GM12874 (cell line): ENCODE measurements at regions not wholly inside any gene's neighbourhood (a gene's known extent, or its start where the extent isn't known, plus 50 kb on each side); places are given as distances from the start of the nearest gene placed in this dataset.

Source experiments
- TF ChIP-seq, protein P1 (sequence below): IDR thresholded peaks from 2 replicates; pipeline ENCODE4 v1.5.1; 2011; ENCODE audit warnings: low read depth, mild to moderate bottlenecking, control low read depth, low read length, moderate library complexity; ENCODE audit not compliant: insufficient read depth

DNA sequence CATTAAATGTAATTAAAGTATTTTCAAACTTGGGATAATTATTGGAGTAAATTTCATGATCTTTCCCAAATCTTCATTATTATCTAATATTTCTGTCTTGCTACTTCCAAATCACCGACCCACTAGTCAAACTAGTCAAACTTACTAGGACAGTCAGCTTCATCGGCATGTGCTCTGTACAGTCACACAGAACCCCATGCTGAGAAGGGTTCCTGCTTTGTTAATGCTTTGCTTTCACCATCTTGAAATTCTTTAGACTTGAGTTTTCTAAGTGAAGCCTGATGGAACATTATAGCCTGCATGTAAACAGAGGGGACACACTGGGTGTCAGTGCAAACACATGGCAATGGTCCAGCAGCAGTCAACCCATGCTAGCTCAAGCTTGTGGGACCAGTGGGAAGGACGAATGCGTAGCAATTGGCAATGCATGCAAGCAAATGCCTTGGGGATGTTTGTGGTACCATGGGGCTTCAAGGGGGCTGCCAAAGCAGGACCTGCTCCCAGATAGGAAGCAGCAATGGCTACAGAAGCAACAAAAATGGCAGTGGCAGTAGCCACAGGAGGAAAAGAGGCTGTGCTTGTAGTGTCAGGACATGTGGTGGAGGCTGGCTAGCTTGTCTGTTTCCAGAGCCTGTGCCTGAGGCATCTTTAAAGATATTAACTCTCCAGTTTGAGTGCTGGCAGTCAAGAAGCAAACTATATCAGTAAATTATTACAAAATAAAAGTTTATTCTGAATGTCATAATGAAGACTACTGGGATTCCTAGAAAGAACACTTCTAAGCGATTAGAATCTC lies 441.1 kb upstream of the SEMA3D start:
- TF ChIP-seq, protein P1, sequence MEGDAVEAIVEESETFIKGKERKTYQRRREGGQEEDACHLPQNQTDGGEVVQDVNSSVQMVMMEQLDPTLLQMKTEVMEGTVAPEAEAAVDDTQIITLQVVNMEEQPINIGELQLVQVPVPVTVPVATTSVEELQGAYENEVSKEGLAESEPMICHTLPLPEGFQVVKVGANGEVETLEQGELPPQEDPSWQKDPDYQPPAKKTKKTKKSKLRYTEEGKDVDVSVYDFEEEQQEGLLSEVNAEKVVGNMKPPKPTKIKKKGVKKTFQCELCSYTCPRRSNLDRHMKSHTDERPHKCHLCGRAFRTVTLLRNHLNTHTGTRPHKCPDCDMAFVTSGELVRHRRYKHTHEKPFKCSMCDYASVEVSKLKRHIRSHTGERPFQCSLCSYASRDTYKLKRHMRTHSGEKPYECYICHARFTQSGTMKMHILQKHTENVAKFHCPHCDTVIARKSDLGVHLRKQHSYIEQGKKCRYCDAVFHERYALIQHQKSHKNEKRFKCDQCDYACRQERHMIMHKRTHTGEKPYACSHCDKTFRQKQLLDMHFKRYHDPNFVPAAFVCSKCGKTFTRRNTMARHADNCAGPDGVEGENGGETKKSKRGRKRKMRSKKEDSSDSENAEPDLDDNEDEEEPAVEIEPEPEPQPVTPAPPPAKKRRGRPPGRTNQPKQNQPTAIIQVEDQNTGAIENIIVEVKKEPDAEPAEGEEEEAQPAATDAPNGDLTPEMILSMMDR = no peak

DNA sequence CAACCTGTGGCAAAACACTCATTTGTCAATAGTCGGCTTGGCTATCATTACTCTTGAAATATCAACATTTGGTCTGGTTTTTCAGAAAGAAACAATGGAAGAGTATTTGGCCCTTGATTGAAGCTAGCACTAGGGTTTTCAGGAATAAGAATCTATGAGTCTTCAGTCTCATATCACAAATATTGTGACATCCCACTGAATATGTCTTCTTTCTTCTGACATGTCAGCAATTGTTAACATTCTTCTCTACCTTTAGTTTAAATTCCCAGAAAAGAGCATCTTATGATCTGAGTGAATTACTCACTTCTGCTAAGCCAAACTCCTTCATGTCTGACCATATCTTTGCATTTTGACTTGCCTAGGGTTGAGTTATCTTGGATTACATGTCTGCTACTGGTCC lies 435.2 kb upstream of the SEMA3D start:
- TF ChIP-seq, protein P1 = no peak

DNA sequence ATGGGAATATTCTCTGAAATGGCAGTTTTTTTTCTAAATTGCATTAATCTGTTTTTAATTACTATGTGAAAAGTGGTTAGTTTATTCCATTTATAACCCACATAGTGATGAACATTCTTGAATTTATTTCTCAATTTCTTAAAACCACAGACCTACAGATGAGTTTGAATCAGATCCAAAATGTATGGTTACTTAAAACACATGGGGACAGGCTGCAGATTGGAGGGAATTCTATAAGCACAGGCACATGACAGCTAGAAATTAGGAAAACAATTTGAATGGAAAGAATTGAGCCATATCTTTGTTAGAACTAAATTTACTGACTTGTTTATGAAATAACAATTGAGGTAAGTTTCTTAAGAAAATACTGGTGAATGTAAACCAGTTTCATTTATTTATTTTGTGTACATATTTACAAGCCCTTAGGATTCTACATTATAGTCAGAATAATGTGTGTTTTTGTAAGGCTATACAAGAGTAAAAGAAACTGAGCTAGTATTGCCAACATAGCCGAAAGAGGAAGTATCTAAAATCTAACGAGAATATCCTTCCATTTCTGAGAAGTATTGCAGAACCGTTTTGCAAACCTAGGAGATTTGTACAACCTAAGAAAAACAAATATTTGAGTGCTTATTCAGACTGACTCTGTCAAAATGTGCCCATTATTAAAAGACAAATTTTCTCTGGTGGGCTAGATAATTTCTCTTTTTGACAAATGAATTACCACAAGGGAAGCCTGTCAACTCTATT lies 434.3 kb upstream of the SEMA3D start:
- TF ChIP-seq, protein P1 = no peak

DNA sequence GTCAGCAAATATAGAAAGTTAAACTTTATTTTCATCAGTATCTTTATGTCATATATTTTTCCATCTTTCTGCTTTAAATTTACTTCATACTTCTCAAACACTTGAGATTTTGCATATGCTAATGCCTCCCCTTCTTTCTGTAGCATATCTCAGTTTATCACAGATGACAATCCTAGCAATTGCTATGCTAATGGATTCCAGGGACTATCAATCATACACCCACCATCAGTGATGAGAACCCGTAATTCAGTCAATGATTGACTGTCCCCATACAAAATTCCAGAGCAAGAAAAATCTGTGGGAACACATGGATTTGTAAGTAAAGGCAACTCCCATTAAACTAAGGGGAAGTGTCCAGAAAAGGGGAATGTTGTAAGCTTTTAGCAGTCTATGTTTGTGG lies 432.4 kb upstream of the SEMA3D start:
- TF ChIP-seq, protein P1 = no peak

DNA sequence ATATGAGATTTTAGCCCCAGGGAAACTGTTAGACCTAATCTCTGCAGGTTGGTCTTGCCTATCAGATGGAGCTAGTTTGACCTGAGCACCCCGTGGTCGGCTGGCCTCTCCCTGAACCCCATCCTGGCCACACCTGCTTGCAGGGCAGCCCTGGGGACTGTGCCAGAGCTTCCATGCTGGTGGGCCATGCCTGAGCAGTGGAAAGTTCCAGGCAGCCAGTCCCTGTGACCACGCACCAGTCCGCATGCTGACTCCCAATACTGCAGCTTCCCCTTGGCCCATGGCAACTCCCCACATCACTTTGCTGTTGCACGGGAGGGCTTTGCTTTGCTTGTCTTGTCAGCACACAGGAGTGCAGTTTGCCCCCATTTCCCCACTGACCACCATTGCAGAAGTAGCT lies 427.8 kb upstream of the SEMA3D start:
- TF ChIP-seq, protein P1 = no peak

DNA sequence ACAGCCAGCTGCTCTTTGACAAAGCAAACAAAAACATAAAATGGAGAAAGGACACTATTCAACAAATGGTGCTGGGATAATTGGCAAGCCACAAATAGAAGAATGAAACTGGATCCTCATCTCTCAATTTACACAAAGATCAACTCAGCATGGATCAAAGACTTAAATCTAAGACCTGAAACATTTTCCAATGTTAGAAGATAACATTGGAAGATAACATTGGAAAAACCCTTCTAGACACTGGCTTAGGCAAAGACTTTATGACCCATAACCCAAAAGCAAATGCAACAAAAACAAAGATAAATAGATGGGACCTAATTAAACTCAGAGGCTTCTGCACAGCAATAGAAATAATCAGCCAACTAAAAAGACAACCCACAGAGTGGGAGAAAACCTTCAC lies 425.7 kb upstream of the SEMA3D start:
- TF ChIP-seq, protein P1 = no peak

DNA sequence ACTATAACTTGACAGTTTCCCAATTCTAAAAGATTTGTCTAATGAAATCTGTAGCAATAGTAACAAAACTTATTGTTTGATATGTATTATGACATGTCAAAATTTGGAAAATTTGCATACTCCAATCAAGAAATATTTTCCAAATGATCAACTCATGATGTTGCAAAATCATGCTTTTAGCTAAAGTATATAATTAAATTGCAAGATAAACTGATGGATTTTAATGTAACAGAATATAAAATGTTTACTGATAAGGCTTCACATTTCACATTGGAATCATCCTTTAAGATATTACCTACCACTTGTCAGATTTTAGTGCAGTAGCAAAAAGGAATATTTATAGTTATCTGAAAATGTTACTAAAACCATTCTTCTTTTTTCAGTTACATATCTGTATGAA lies 421.9 kb upstream of the SEMA3D start:
- TF ChIP-seq, protein P1 = no peak
